Upper lobe of left lung (tissue), 4 donors: ENCODE measurements at regions not wholly inside any gene's neighbourhood (a gene's known extent, or its start where the extent isn't known, plus 50 kb on each side); places are given as distances from the start of the nearest gene placed in this dataset.

Experiments used
- POLR2A ChIP-seq, 4 donors: fragments of 450-650 bp; IDR thresholded peaks; one replicate each; pipeline ENCODE4 v1.5.1; 2016 to 2017; ENCODE audit warnings: antibody characterized with exemption in 4 of 4, mild to moderate bottlenecking in 2 of 4
- POLR2AphosphoS5 ChIP-seq, 2 donors: sonication (generic); formaldehyde crosslinking; IDR thresholded peaks; one replicate each; pipeline ENCODE4 v1.5.1; 2017; ENCODE audit warnings: antibody characterized with exemption in 2 of 2
- TF ChIP-seq, protein P1 (sequence below), 6 experiments: fragments of 450-650 bp in 4 of 6; fragments of 200-600 bp in 2 of 6; sonication (generic) in 2 of 6; IDR thresholded peaks; one replicate each; pipeline ENCODE4 v1.5.1; 2016 to 2019; ENCODE audit warnings: antibody characterized with exemption in 6 of 6

DNA sequence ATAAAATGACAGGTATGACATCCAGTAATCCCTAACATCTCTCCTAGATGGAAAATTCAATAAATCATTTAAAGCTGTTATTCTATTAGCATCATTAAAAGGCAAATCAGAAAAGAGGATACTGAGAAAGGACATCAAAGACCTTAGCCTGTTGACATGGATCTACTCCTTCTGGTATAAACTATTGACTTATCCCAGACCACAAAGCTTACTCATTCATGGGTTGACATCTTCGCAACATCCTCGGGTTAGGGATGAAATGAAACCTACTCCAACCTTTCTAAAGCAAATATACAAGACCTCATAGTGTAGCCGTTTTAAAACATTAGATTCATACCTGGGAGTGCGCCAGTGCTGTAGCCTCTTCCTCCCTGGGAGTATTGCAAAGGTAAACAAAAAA is 191.5 kb upstream of the BTG1 start:
- TF ChIP-seq, protein P1, sequence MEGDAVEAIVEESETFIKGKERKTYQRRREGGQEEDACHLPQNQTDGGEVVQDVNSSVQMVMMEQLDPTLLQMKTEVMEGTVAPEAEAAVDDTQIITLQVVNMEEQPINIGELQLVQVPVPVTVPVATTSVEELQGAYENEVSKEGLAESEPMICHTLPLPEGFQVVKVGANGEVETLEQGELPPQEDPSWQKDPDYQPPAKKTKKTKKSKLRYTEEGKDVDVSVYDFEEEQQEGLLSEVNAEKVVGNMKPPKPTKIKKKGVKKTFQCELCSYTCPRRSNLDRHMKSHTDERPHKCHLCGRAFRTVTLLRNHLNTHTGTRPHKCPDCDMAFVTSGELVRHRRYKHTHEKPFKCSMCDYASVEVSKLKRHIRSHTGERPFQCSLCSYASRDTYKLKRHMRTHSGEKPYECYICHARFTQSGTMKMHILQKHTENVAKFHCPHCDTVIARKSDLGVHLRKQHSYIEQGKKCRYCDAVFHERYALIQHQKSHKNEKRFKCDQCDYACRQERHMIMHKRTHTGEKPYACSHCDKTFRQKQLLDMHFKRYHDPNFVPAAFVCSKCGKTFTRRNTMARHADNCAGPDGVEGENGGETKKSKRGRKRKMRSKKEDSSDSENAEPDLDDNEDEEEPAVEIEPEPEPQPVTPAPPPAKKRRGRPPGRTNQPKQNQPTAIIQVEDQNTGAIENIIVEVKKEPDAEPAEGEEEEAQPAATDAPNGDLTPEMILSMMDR (IDR thresholded peaks at IDR 0.05) = no peak
- TF ChIP-seq POLR2A (IDR thresholded peaks at IDR 0.05) (no peak), POLR2AphosphoS5 (IDR thresholded peaks at IDR 0.05) (no peak)
